Amniotic epithelial cell (primary cell): ENCODE measurements at regions not wholly inside any gene's neighbourhood (a gene's known extent, or its start where the extent isn't known, plus 50 kb on each side); places are given as distances from the start of the nearest gene placed in this dataset.

ENCODE experiments used
- DNase-seq: peaks from one replicate; pipeline ENCODE4 v3.0.0-alpha.2; 2010; ENCODE audit warnings: low read depth

GRCh38 chr12:126512916-126513913, 1448.0 kb downstream of the AACS start:
- DNase-seq: no peak

DNA sequence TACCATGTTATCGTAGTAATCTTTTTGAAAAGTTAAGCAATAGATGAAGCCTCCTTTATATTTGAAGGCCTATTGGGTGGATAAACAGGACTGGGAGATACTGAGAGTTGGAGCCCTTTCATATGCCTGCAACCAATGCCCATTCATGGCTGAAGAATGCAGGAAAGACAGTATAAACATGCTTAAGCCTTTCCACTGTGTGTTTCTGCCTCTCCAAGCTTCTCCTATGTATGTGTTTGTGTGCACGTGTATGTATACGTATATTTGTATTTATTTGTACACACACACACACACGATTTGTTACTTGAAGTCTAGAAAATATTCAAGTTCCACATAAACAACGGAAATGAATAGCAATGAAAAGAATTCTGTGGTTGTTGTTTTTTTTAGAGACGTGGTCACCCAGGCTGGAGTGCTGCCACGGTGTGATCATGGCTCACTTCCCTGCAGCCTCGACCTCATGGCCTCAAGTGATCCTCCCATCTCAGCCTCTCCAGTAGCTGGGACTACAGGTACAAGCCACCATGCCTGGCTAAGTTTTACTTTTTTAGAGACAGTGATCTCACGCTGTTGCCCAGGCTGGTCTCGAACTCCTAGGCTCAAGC, 1453.5 kb downstream of the AACS start:
- peak; percentile 64 for DNase-seq

- no peak for DNase-seq
Observed at GRCh38 chr12:126519833-126520232, 1454.6 kb downstream of the AACS start.

- DNase-seq: no peak
Observed at GRCh38 chr12:126523891-126524290, 1458.7 kb downstream of the AACS start.

- no peak for DNase-seq
Observed at GRCh38 chr12:126534495-126534894, 1469.3 kb downstream of the AACS start.

GRCh38 chr12:126534942-126535341, 1469.7 kb downstream of the AACS start:
- no peak for DNase-seq

- DNase-seq: no peak
Observed at GRCh38 chr12:126535971-126536370, 1470.7 kb downstream of the AACS start.

GRCh38 chr12:126537961-126538530, 1472.8 kb downstream of the AACS start:
- DNase-seq: no peak

GRCh38 chr12:126538888-126539287, 1473.7 kb downstream of the AACS start:
- DNase-seq: no peak

GRCh38 chr12:126545411-126545810, 1480.2 kb downstream of the AACS start:
- DNase-seq: no peak

- DNase-seq: no peak
Observed at GRCh38 chr12:126547905-126548304, 1482.7 kb downstream of the AACS start.

DNA sequence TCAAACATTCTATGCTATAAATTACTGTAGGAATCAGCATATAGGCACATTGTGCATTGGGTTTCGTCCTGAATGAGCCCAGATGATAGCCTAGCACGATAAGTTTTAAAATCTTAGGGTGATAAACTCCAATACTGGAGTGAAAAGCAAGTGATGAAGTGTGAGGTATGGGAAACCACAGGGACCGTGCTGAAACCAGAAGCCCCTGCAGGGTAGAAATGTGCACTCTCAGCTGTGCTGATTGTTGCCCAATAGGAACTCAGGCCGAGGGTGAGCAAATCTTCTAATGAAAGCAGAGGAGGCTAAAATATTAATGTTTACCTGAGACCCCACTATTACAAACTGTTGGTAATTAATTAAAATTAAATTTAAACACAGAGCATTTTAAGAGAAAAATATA, 1486.6 kb downstream of the AACS start:
- no peak for DNase-seq

DNA sequence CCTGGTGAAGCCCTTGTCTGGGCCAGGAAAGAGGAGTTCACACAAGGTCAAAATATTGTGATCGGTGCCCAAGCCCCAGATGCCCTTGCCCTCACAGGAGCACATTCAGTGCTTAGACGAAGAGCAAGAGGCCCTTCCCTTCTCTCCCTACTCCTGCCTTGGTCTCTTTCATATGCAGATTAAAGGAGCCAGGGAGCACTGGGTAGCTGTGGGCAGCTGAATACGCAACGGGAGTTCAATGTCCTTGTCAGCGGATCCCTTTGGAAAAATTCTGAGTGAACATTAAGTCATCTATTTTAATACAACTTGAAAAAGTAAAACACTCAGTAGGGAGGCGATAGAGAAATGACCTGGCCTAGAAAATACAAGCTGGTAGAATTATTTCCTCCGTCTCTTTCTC, 1489.4 kb downstream of the AACS start:
- DNase-seq: no peak

GRCh38 chr12:126557659-126558058, 1492.4 kb downstream of the AACS start:
- no peak for DNase-seq

- DNase-seq: no peak
Observed at GRCh38 chr12:126558219-126558618, 1493.0 kb downstream of the AACS start.

DNA sequence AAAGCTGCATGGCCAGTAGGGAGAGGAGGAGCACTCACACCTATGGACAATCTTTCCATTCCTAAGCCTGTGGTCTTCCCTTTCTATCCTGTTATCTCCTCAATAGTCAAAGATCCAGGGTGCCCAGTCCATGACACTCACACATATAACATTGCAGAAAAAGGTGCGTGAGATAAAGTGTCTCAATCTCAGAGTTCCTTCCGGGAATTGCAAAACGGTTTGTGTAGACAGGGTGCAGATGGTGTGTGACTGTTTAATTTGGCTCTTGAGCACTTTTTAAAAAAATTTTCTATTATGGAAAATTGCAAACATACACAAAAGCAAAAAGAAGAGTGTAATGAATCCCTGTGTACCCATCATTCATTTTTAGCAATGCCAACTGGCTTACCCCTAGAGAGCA, 1493.6 kb downstream of the AACS start:
- no peak for DNase-seq

DNA sequence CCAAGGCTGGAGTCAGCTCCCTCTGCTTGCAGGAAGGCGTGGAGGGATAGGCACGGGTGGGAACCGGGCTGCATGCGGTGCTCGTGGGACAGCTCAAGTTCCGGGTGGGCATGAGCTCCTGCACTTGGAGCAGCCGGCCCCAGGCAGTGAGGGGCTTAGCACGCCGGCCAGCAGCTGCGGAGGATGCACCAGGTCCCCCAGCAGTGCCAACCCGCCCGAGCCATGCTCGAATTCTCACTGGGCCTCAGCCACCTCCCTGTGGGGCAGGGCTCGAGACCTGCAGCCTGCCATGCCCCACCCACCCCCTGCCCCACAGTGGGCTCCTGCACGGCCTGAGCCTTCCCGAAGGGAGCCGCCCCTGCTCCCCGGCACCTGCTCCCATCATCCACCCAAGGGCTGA, 1501.8 kb downstream of the AACS start:
- DNase-seq: no peak

GRCh38 chr12:126569706-126570105, 1504.5 kb downstream of the AACS start:
- DNase-seq: no peak

GRCh38 chr12:126570566-126570965, 1505.3 kb downstream of the AACS start:
- no peak for DNase-seq

GRCh38 chr12:126572170-126572569, 1506.9 kb downstream of the AACS start:
- no peak for DNase-seq

- DNase-seq: no peak
Observed at GRCh38 chr12:126581655-126582054, 1516.4 kb downstream of the AACS start.

- DNase-seq: no peak
Observed at GRCh38 chr12:126582231-126582630, 1517.0 kb downstream of the AACS start.
